NCI-H2107 treated with DMSO at 0.1 percent for 48 hours (cell line): ENCODE measurements at regions not wholly inside any gene's neighbourhood (a gene's known extent, or its start where the extent isn't known, plus 50 kb on each side); places are given as distances from the start of the nearest gene placed in this dataset.
"Not testable (repeated sequence)": the region's sequence is repeated elsewhere in the genome, so short reads cannot be mapped to it uniquely, and the experiment has no call there.

Source experiments
- DNase-seq: peaks from one replicate; lab custom pipeline; 2025; ENCODE audit not compliant: unreplicated experiment; lab: John Stamatoyannopoulos, UW

DNA sequence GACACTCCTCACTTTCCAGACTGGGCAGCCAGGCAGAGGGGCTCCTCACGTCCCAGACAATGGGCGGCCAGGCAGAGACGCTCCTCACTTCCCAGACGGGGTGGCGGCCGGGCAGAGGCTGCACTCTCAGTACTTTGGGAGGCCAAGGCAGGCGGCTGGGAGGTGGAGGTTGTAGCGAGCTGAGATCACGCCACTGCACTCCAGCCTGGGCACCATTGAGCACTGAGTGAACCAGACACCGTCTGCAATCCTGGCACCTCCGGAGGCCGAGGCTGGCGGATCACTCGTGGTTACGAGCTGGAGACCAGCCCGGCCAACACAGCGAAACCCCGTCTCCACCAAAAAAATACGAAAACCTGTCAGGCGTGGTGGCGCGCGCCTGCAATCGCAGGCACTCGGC is 134.1 kb upstream of the BOD1L1 start:
- not testable (repeated sequence) for DNase-seq

DNA sequence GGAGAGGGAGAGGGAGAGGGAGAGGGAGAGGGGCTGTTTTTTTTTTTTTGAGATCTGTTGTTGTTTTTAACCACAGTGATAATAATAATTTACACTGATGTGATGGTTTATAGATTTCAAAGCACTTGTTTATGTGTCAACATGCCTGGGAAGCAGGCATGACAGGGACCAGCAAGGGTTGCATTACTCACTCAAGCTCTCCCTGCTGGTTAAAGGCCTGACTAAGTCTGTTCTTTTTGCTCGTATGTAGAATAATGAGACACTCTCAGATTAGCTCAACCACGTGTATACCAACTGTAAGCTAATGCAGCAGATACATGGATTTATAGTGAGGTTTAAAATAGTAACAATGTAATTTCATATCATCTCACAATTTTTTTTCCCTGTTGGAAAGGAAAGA is 134.6 kb upstream of the BOD1L1 start:
- no peak for DNase-seq

DNA sequence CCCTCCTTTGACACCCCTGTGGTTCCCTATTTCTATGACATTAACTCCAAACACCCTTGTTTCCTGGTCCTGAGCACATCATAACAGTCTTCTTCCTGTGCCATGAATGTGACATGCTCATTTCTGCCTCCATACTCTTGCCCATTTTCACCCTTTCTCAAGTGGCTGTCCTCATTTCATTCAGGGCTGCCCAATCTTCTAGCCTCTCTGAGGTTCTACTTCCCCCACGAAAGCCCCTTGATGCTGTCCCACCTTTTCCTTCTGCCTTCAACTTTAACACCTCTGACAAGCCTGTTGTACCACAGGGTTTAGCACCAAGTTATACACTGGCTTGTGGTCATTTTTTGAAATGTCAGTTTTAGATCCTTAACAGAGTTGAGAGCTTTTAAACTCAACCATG is 136.2 kb upstream of the BOD1L1 start:
- DNase-seq, result no peak

DNA sequence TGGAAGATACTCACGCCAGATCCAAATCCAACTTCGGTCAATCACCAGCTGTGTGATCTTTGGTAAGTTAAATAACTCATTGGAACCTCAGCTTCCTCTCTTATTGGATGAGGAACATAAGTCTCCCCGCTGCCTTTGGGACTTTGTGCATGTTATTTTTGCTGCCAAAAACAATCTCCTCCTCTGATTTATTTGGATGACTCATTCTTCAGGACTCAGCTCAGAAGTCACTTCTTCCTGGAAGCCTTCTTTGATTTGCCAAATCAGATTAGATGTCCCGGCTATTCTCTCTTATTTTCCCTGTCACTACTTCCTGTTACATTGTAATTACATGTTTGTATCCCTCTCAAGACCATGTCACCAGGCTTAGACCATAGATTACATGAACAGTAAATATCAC is 138.0 kb upstream of the BOD1L1 start:
- no peak for DNase-seq

- no peak for DNase-seq
Observed at GRCh38 chr4:13766761-13767540, 139.4 kb upstream of the BOD1L1 start.

DNA sequence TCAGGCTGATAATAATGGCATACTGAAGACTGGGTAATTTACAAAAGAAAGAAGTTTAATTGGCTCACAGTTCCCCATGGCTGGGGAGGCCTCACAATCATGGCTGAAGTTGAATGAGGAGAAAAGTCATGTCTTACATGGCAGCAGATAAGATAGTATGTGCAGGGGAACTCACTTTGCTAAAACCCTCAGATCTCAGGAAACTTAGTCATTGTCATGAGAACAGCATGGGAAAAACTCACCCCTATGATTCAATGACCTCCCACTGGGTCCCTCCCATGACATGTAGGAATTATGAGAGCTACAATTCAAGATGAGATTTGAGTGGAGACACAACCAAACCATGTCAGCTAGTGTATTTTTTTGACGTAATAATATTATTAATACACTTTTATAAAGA is 149.8 kb upstream of the BOD1L1 start:
- DNase-seq, result no peak

- DNase-seq, result no peak
Observed at GRCh38 chr4:13778367-13778766, 150.8 kb upstream of the BOD1L1 start.

DNA sequence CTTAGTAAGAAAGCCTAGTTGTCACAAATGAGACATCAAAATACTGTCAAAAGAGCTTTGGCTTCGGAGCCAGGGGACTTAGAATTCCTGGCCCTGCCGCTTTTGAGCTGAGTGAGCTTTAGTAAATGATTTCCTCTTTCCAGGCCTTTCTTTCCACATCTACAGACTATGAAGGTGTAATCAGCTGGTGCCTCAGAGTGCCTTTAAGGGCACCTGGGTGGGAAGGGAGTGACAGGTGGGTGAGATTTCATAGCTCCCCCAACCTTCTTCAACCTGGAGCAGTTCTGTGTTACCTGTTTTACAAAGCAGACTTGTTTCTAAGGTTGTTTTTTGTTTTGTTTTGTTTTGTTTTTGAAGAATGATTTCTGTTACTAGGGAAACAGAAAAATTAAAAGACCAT is 154.7 kb upstream of the BOD1L1 start:
- no peak for DNase-seq

GRCh38 chr4:13783800-13784411 is 156.4 kb upstream of the BOD1L1 start:
- DNase-seq, result no peak

GRCh38 chr4:13793020-13793710 is 165.6 kb upstream of the BOD1L1 start:
- no peak for DNase-seq

- no peak for DNase-seq
Observed at GRCh38 chr4:13794819-13795565, 167.5 kb upstream of the BOD1L1 start.

DNA sequence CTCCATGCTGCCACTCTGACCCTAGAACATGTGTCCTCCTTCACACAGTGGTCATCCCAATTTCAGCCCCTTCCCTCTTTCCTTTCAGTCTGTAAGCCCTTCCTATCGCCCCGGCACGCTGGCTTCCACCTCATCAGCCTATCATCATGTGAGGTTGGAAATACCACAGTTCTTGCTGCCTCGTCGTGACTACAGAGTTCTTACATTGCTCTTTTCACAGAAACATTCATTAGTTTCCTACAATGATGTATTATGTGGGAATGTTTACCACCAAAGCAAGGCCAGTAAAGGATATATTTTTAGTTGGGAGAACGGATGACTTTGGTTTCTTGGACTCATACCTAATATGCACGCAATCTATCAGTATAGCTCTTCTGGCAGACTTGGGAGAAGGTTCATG is 169.5 kb upstream of the BOD1L1 start:
- DNase-seq, result no peak

DNA sequence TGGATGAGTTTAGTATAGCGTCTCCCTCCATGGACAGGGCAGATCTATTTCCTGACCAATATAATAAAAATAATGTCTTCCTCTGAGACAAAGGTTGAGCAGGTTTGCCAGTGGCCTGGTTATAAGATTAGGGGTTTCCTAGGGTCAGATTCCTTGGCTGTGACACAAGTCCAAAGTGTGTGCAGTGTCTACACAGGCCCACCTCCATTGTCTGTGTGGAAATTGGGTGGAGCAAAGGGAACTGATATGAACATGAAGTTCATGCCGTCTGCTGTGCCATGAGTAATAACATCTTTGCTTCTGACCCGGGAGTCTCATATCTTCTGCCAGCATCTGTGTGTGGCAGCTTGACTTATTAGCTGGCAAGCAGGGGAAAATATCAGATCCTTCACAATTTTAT is 187.7 kb upstream of the BOD1L1 start:
- no peak for DNase-seq

DNA sequence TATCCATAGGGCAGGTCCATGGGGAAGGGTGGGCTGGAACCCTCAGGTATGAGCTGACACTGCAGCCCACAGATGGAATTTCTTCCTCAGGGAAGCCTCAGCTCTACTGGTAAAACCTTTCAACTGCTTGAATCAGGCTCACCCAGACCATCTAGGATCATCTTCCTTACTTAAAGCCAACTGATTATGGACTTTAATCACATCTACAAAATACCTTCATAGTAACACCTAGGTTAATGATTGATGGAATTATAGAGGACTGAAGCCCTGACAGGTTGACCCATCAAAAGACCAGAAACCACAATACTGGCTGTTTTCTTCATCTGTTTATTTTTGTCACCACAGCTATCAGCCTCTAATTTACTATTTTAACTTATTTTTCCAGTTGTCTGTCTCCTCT is 188.9 kb upstream of the BOD1L1 start:
- no peak for DNase-seq

GRCh38 chr4:13821522-13821921 is 194.0 kb upstream of the BOD1L1 start:
- no peak for DNase-seq

DNA sequence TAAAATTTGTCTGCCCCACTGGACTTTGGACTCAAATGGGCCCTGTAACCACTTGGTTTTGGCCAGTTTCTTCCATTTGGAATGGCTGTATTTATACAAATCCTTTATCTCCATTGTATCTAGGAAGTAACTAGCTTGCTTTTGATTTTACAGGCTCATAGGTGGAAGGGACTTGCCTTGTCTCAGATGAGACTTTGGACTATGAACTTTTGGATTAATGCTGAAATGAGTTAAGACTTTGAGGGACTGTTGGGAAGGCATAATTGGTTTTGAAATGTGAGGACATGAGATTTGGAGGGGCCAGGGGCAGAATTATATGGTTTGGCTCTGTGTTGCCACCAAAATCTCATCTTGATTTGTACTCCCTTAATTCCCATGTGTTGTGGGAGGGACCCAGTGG is 198.3 kb upstream of the BOD1L1 start:
- DNase-seq, result not testable (repeated sequence)

DNA sequence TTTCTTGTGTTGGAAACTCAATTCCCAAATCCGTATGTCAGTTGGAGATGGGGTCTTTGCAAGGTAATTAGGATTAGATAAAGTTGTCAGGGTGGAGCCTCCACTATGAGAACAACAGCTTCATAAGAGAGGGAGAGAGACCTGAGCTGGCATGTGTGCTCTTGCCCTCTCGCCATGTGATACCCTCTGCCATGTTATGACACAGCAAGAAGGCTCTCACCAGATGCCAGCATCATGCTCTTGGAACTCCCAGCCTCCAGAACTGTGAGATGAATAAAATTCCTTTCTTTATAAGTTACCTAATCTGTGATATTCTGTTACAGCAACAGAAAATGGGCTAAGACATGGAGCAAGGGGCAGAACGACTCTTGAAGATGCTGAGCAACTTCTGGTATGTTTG is 201.9 kb upstream of the BOD1L1 start:
- DNase-seq, result no peak

GRCh38 chr4:13830449-13830848 is 202.9 kb upstream of the BOD1L1 start:
- DNase-seq, result no peak

DNA sequence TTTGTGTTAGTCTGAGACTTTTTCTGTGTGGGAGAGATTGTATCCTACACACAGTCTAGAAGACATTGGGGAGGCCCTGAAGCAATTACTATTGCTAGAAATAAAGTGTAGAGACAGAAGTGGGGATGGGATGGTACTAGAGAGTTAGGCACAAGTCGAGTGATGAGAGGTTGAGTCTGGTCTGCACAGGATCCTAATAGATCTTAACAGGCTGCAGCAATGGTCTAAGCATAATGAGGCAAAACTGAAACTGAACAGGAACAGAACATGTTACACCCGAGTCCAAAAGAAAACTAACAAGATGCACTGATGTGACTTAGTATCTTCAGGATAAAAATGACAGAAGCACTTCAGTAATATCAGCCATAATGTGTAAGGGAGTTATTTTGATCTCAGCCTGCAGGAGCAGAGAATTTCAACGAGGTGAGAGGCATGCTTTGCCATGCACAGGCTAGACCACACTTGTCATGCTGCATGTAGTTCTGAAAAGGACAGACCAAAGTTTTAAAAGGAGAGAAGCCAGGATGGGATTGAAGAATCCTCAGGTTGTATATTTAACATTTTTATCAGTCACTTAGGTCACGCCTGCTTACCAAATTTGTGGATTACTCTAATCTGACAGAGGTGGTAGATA is 205.8 kb upstream of the BOD1L1 start:
- no peak for DNase-seq

DNA sequence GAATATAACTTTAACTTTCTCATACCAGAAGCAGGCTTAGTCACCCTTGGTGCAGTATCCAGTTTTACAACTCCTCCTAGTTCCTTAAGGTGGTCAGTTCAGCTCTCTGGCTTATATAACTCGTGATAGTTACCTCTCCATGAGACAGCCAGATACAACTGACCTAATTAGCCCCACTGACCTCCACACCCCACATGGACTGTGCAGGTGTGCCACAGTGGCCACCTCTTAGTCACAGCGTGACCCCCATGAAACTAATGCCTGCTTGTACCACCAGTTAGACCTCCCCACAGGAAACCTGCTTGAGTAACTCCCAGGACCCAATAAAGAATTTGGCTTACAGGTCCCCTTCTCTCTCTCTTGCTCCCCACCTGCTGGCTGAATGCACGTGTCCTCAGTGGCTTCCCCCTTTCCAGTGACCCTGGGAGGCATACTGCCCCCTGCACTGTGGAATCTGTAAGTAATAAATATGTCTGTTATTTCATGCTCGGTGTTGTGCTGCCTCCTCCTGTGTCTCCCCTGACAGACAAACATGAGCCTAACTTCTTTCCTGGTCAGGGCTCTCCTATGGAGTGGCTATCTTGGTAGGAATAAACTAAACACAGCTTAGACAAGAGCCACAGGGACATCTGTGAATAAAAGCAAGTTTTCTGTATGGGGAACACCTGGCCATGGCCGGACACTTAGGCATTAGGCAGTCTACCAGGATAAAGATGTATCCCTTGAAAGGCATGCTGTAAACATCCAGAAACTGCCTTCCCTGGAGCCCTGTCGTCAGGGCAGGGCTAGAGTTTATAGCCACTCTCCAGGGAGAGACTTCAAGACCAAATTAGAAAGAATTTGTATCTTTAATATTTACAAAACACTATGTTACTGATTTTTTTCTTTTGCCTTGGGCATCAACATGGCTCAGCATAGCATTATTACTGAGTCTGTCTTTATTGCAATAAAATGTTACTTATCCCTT is 209.7 kb upstream of the BOD1L1 start:
- no peak for DNase-seq
